H1 (cell line): ENCODE measurements at regions not wholly inside any gene's neighbourhood (a gene's known extent, or its start where the extent isn't known, plus 50 kb on each side); places are given as distances from the start of the nearest gene placed in this dataset.
A peak's percentile ranks its signal among the peaks of the same experiment; 100 is the strongest.

Source experiments
- CTCF ChIA-PET: fragments of 300-600 bp; sonication (Branson Sonifier 250); formaldehyde crosslinking; loops from one replicate; lab custom pipeline; 2021; ENCODE audit not compliant: partially characterized antibody; lab: Charles Lee
- POLR2A ChIA-PET: fragments of 300-600 bp; sonication (Branson Sonifier 250); formaldehyde crosslinking; loops from one replicate; lab custom pipeline; 2021; ENCODE audit warnings: inconsistent platforms; ENCODE audit not compliant: partially characterized antibody; lab: Charles Lee
- DNase-seq, 2 experiments: peaks; one replicate each; pipeline versions ENCODE4 v3.0.0 to v3.0.0-alpha.2; 2010 to 2022; ENCODE audit warnings: low spot score in 2 of 2, low read depth in 1 of 2, mixed read lengths in 1 of 2
- FAIRE-seq: peaks from 2 replicates; lab custom pipeline; 2011; peaks lifted over from hg19 to GRCh38; lab: Jason Lieb, UNC
- H2AFZ ChIP-seq: 2 replicates; pipeline ENCODE4 v1.8.1; 2012; ENCODE audit warnings: low read length, inconsistent platforms
- H2AK5ac ChIP-seq: 2 replicates; pipeline ENCODE4 v1.6.1; 2013; ENCODE audit warnings: low read depth, low read length
- H2BK120ac ChIP-seq: replicated peaks from 2 replicates; pipeline ENCODE3; 2013; ENCODE audit warnings: low read depth, low read length, inconsistent platforms
- H2BK12ac ChIP-seq: 2 replicates; pipeline ENCODE4 v1.6.1; 2013; ENCODE audit warnings: low read depth, low read length
- H2BK15ac ChIP-seq: 2 replicates; pipeline ENCODE4 v1.6.1; 2013; ENCODE audit warnings: low read length
- H2BK20ac ChIP-seq: 2 replicates; pipeline ENCODE4 v1.6.1; 2013; ENCODE audit warnings: low read length
- H2BK5ac ChIP-seq: 2 replicates; pipeline ENCODE4 v1.6.1; 2013; ENCODE audit warnings: low read depth, low read length
- H3K14ac ChIP-seq: 2 replicates; pipeline ENCODE4 v1.6.1; 2013; ENCODE audit warnings: inconsistent platforms; ENCODE audit not compliant: insufficient read length
- H3K18ac ChIP-seq: 2 replicates; pipeline ENCODE4 v1.6.1; 2013; ENCODE audit warnings: low read length; ENCODE audit errors: extremely low read depth
- H3K23ac ChIP-seq: 2 replicates; pipeline ENCODE4 v1.6.1; 2013; ENCODE audit warnings: inconsistent platforms; ENCODE audit not compliant: insufficient read length
- H3K23me2 ChIP-seq: 2 replicates; pipeline ENCODE4 v1.6.1; 2013; ENCODE audit warnings: low read depth, low read length
- H3K27ac ChIP-seq: 2 replicates; pipeline ENCODE4 v1.6.1; 2011; ENCODE audit warnings: low read depth, low read length, inconsistent platforms
- H3K27me3 ChIP-seq, 4 experiments: replicated peaks in 1 of 4; 1 replicate in 1 of 4; 2 replicates in 3 of 4; pipeline versions ENCODE4 v1.6.1 to v1.8.1; 2011 to 2013; ENCODE audit warnings: low read length in 3 of 4, mild to moderate bottlenecking in 3 of 4, inconsistent platforms in 2 of 4, mixed read lengths in 2 of 4, moderate library complexity in 1 of 4; ENCODE audit not compliant: control insufficient read depth in 3 of 4, insufficient read depth in 3 of 4; ENCODE audit errors: extremely low read depth in 1 of 4
- H3K36me3 ChIP-seq, 4 experiments: 2 replicates each; pipeline versions ENCODE4 v1.6.1 to v1.8.1; 2011 to 2013; ENCODE audit warnings: mild to moderate bottlenecking in 4 of 4, low read length in 3 of 4, moderate library complexity in 2 of 4, control low read depth in 1 of 4, inconsistent platforms in 1 of 4; ENCODE audit not compliant: insufficient read depth in 4 of 4, control insufficient read depth in 2 of 4
- H3K4ac ChIP-seq: replicated peaks from 2 replicates; pipeline ENCODE3; 2013; ENCODE audit warnings: low read length, low read depth, mixed read lengths, inconsistent platforms; ENCODE audit not compliant: insufficient read length
- H3K4me1 ChIP-seq, 4 experiments: replicated peaks in 1 of 4; 1 replicate in 1 of 4; 2 replicates in 3 of 4; pipeline versions ENCODE4 v1.6.1 to v1.8.1; 2011 to 2013; ENCODE audit warnings: low read length in 3 of 4, inconsistent platforms in 2 of 4, mixed read lengths in 1 of 4; ENCODE audit not compliant: insufficient read depth in 4 of 4, control insufficient read depth in 3 of 4
- H3K4me2 ChIP-seq, 2 experiments: 2 replicates each; pipeline versions ENCODE4 v1.6.1 to v1.8.1; 2011 to 2013; ENCODE audit warnings: low read depth in 2 of 2, low read length in 2 of 2, control low read depth in 1 of 2, inconsistent platforms in 1 of 2, mild to moderate bottlenecking in 1 of 2; ENCODE audit not compliant: insufficient read depth in 1 of 2
- H3K4me3 ChIP-seq, 4 experiments: fragments of 200-600, 300-600 bp in 1 of 4; sonication (generic), shearing (Covaris generic), sonication (Bioruptor Twin) in 1 of 4; 2 replicates each; pipeline versions ENCODE4 v1.5.1 to v1.8.1; 2011 to 2016; ENCODE audit warnings: low read length in 4 of 4, low read depth in 3 of 4, control low read depth in 2 of 4, inconsistent platforms in 2 of 4, mild to moderate bottlenecking in 2 of 4, mixed read lengths in 1 of 4, moderate library complexity in 1 of 4; ENCODE audit not compliant: insufficient read depth in 2 of 4; ENCODE audit errors: extremely low read depth in 1 of 4
- H3K56ac ChIP-seq: replicated peaks from 2 replicates; pipeline ENCODE3; 2013; ENCODE audit warnings: low read depth, mild to moderate bottlenecking, mixed read lengths, low read length, inconsistent platforms; ENCODE audit not compliant: insufficient read length
- H3K79me1 ChIP-seq: 2 replicates; pipeline ENCODE4 v1.6.1; 2013; ENCODE audit warnings: low read depth, low read length, control low read depth
- H3K79me2 ChIP-seq, 2 experiments: 2 replicates each; pipeline versions ENCODE4 v1.6.1 to v1.8.1; 2012 to 2013; ENCODE audit warnings: low read length in 2 of 2, mild to moderate bottlenecking in 2 of 2, inconsistent platforms in 1 of 2; ENCODE audit not compliant: insufficient read depth in 2 of 2, control insufficient read depth in 1 of 2
- H3K9ac ChIP-seq, 4 experiments: replicated peaks in 1 of 4; 1 replicate in 1 of 4; 2 replicates in 3 of 4; pipeline versions ENCODE4 v1.6.1 to v1.8.1; 2011 to 2013; ENCODE audit warnings: low read depth in 3 of 4, low read length in 3 of 4, control low read depth in 2 of 4, mild to moderate bottlenecking in 2 of 4, moderate library complexity in 2 of 4, inconsistent platforms in 1 of 4; ENCODE audit errors: extremely low read depth in 1 of 4
- H3K9me3 ChIP-seq, 2 experiments: 2 replicates each; pipeline versions ENCODE4 v1.6.1 to v1.8.1; 2012 to 2013; ENCODE audit warnings: mild to moderate bottlenecking in 2 of 2, moderate library complexity in 2 of 2, control low read depth in 1 of 2, inconsistent platforms in 1 of 2, low read depth in 1 of 2, low read length in 1 of 2, mixed read lengths in 1 of 2; ENCODE audit not compliant: insufficient read depth in 2 of 2
- H4K20me1 ChIP-seq, 2 experiments: replicated peaks in 1 of 2; 2 replicates each; pipeline versions ENCODE3 to v1.8.1; 2011 to 2013; ENCODE audit warnings: inconsistent platforms in 2 of 2, low read length in 2 of 2, mild to moderate bottlenecking in 1 of 2; ENCODE audit not compliant: insufficient read depth in 2 of 2, control insufficient read depth in 1 of 2
- H4K5ac ChIP-seq: 2 replicates; pipeline ENCODE4 v1.6.1; 2013; ENCODE audit warnings: low read length, low read depth, mixed read lengths, inconsistent platforms; ENCODE audit not compliant: insufficient read length
- H4K8ac ChIP-seq: 2 replicates; pipeline ENCODE4 v1.8.0; 2013; ENCODE audit warnings: mild to moderate bottlenecking, moderate library complexity, low read length, inconsistent platforms; ENCODE audit not compliant: insufficient read depth; ENCODE audit errors: extremely low read depth
- H4K91ac ChIP-seq: replicated peaks from 2 replicates; pipeline ENCODE3; 2013; ENCODE audit warnings: low read length, mixed read lengths, inconsistent platforms; ENCODE audit not compliant: insufficient read length
- BACH1 ChIP-seq: IDR thresholded peaks from 2 replicates; pipeline ENCODE4 v1.6.1; 2012; ENCODE audit warnings: low read length, improper control_type of control experiment
- GTF2F1 ChIP-seq: IDR thresholded peaks from 2 replicates; pipeline ENCODE4 v1.6.1; 2012; ENCODE audit warnings: low read depth, low read length, improper control_type of control experiment, borderline replicate concordance
- HDAC2 ChIP-seq, 2 experiments: fragments of 300-600 bp in 1 of 2; sonication (generic) in 1 of 2; IDR thresholded peaks; 2 replicates each; pipeline ENCODE4 v1.6.1; 2011 to 2012; ENCODE audit warnings: low read depth in 2 of 2, low read length in 2 of 2, mild to moderate bottlenecking in 2 of 2, moderate library complexity in 2 of 2, borderline replicate concordance in 1 of 2, inconsistent platforms in 1 of 2
- SIN3A ChIP-seq, 2 experiments: IDR thresholded peaks in 1 of 2; conservative IDR thresholded peaks in 1 of 2; 2 replicates each; pipeline ENCODE4 v1.6.1; 2011 to 2012; ENCODE audit warnings: low read length in 2 of 2, improper control_type of control experiment in 1 of 2, low read depth in 1 of 2, mild to moderate bottlenecking in 1 of 2
- SIX5 ChIP-seq: IDR thresholded peaks from 2 replicates; pipeline ENCODE4 v1.6.1; 2011; ENCODE audit warnings: mild to moderate bottlenecking, low read depth, low read length
- SUZ12 ChIP-seq: fragments of 200-600 bp; sonication (generic); IDR thresholded peaks from 2 replicates; pipeline ENCODE4 v1.6.1; 2012; ENCODE audit warnings: mild to moderate bottlenecking, inconsistent platforms, low read length, moderate library complexity, mixed read lengths
- TBP ChIP-seq: IDR thresholded peaks from 2 replicates; pipeline ENCODE4 v1.6.1; 2011; ENCODE audit warnings: low read depth, low read length, improper control_type of control experiment
- TCF12 ChIP-seq: IDR thresholded peaks from 2 replicates; pipeline ENCODE4 v1.6.1; 2011; ENCODE audit warnings: low read depth, mild to moderate bottlenecking, low read length
- YY1 ChIP-seq: IDR thresholded peaks from 2 replicates; pipeline ENCODE4 v1.6.1; 2011; ENCODE audit warnings: low read depth, mild to moderate bottlenecking, low read length
- WGBS, 2 experiments: shearing (Covaris generic) in 1 of 2; methylation state at CpG; one replicate each; pipeline versions ENCODE4 v1.1.6 to v1.1.7; 2013 to 2015; ENCODE audit warnings: low lambda C conversion rate in 2 of 2, mixed read lengths in 2 of 2, inconsistent platforms in 1 of 2, low coverage in 1 of 2, missing lambda C conversion rate in 1 of 2; ENCODE audit not compliant: insufficient replicate concordance in 2 of 2, insufficient coverage in 1 of 2, insufficient read length in 1 of 2; ENCODE audit errors: extremely low coverage in 1 of 2, missing lambda C conversion rate in 1 of 2; 5-methylcytosine and 5-hydroxymethylcytosine counted together
- TF ChIP-seq, protein P1 (sequence below): IDR thresholded peaks from 2 replicates; pipeline ENCODE4 v1.6.1; 2012; ENCODE audit warnings: low read length, inconsistent platforms
- TF ChIP-seq, protein P2 (sequence below): IDR thresholded peaks from 2 replicates; pipeline ENCODE4 v1.6.1; 2011; ENCODE audit warnings: low read depth, mild to moderate bottlenecking, low read length; ENCODE audit not compliant: insufficient read depth

GRCh38 chr4:108396900-108397497 is 223.4 kb upstream of the RPL34 start:
- H3K27me3 ChIP-seq, result no peaks in the 10 kb centered on the region; a peak in 1 of 7 replicates
- H3K79me1 ChIP-seq, result no peaks in the 10 kb centered on the region
- no peak overlapping the region for H2BK5ac ChIP-seq
- ChIA-PET CTCF (interaction anchor here (0.6 to 2.1 kb wide), 3 partner anchors 12 to 104 kb away, joined by 3 to 7 read pairs (median 3); no protein-coding TSS in a partner anchor), POLR2A (no interaction called here)
- H4K8ac ChIP-seq, result no peak overlapping the region
- no peak overlapping the region for H3K4me3 ChIP-seq
- H2AFZ ChIP-seq, result peak overlapping the region; percentile 60
- no peak overlapping the region for H2BK120ac ChIP-seq
- no peak overlapping the region for H2AK5ac ChIP-seq
- no peak overlapping the region for H2BK15ac ChIP-seq
- no peaks in the 10 kb centered on the region for H3K9me3 ChIP-seq
- peaks cover 0 to 4% (median under 1%) of the 10 kb centered on the region in 4 experiments; a peak in 1 of 7 replicates for H3K4me1 ChIP-seq
- H3K18ac ChIP-seq, result no peak overlapping the region
- H4K91ac ChIP-seq, result no peak overlapping the region
- no peak overlapping the region for H3K14ac ChIP-seq
- H3K4me2 ChIP-seq, result peak overlapping the region in 1 of 2 experiments; percentile 27; a peak in 1 of 4 replicates
- no peak overlapping the region for H4K5ac ChIP-seq
- H4K20me1 ChIP-seq, result peaks cover 0 to 5% of the 10 kb centered on the region in 2 experiments
- no peaks in the 10 kb centered on the region for H3K79me2 ChIP-seq
- no peak overlapping the region for H2BK20ac ChIP-seq
- H3K9ac ChIP-seq, result no peak overlapping the region; a peak in 1 of 7 replicates
- WGBS, 2 experiments, result 70% methylated on average over 2 of the region's 2 CpGs; no CpG with 5 or more reads in 1 of the 2 experiments
- no peak overlapping the region for H3K4ac ChIP-seq
- no peak for FAIRE-seq
- no peak overlapping the region for H3K23ac ChIP-seq
- H3K36me3 ChIP-seq, result no peaks in the 10 kb centered on the region
- H2BK12ac ChIP-seq, result no peak overlapping the region; the same call in 1 of the 2 replicates
- no peak overlapping the region for H3K27ac ChIP-seq
- DNase-seq, result no peak
- peaks cover 9% of the 10 kb centered on the region for H3K23me2 ChIP-seq
- H3K56ac ChIP-seq, result no peak overlapping the region
- TF ChIP-seq HDAC2 (IDR thresholded peaks at IDR 0.05; ENCODE audit: borderline replicate concordance in 1 of 2, low read depth in 2 of 2, low read length in 2 of 2), result no peak
- no peak for TF ChIP-seq SUZ12
- TF ChIP-seq SIX5, result no peak
- TF ChIP-seq YY1, result no peak
- TF ChIP-seq, protein P1, sequence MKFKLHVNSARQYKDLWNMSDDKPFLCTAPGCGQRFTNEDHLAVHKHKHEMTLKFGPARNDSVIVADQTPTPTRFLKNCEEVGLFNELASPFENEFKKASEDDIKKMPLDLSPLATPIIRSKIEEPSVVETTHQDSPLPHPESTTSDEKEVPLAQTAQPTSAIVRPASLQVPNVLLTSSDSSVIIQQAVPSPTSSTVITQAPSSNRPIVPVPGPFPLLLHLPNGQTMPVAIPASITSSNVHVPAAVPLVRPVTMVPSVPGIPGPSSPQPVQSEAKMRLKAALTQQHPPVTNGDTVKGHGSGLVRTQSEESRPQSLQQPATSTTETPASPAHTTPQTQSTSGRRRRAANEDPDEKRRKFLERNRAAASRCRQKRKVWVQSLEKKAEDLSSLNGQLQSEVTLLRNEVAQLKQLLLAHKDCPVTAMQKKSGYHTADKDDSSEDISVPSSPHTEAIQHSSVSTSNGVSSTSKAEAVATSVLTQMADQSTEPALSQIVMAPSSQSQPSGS, result no peak
- no peak for TF ChIP-seq TCF12
- TF ChIP-seq BACH1, result no peak
- TF ChIP-seq TBP, result no peak
- no peak for TF ChIP-seq GTF2F1
- TF ChIP-seq, protein P2, sequence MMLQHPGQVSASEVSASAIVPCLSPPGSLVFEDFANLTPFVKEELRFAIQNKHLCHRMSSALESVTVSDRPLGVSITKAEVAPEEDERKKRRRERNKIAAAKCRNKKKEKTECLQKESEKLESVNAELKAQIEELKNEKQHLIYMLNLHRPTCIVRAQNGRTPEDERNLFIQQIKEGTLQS, result no peak
- no peak for TF ChIP-seq SIN3A (conservative IDR thresholded peaks at IDR 0.05 in 1 of 2, IDR thresholded peaks at IDR 0.05 in 1 of 2; ENCODE audit: low read depth in 1 of 2, low read length in 2 of 2)
